Left forelimb (tissue), 1 donor: ENCODE measurements at regions not wholly inside any gene's neighbourhood (a gene's known extent, or its start where the extent isn't known, plus 50 kb on each side); places are given as distances from the start of the nearest gene placed in this dataset.

ENCODE experiments used
- DNase-seq: peaks from one replicate; pipeline ENCODE4 v3.0.0-alpha.2; 2018; ENCODE audit warnings: low spot score

DNA sequence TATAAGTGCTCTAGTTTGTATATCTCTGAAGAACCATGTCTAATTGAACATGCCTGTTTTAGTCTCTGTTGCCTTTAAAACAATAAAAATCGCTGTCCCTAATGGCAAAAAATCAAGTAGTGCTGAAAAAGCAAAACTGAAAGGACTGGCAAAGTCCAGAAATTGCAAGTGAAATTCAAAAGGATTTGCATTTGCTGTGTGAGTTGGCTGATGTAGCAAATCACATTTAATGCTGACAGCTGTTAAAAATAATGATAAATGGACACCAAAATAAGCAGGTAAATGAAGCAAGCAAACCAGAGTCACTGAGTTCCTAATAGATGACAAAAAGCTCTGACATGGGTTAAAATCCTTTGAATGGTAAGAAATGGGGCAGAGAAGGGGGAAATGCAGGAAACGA, 874.1 kb downstream of the GRM8 start:
- no peak for DNase-seq

DNA sequence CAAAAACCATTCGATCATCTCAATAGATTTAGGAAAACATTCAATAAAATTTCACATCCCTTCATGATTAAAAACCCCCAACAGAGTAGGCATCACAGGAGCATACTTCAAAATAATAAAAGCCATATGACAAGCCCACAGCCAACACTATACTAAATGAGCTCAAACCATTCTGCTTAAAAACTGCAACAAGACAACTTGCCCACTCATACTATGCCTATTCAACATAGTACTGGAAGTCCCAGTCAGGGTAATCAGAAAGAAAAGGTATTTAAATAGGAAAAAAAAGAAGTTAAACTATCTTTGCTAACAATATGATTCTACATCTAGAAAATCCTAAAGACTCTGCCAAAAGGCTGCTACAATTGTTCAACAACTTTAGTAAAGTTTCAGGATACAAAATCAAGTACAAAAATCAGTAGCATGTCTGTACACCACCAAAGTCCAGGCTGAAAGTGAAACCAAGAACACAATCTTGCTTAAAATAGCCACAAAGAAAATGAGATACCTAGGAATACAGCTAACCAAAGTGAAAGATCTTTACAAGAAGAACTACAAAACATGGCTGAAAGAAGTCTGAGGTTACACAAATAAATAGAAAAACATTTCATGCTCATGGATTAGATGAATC, 882.6 kb downstream of the GRM8 start:
- DNase-seq, result no peak

DNA sequence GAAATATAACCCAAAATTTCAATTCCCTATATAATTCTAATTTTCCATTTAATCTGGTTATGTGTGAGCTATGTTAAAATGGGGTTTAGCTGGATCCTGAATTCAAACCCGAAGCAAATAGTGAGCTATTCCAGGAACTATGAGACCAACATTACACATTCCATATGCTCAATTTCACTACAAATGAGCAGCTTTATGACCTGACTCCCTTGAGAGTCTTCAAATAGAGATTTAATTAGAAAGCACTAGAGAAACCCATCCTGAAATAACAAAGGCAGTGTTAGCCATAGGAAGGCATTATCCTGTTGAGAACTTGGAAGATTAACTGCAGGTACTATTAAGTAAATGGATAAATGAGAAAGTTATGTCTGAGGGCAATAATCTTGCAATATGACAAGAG, 890.0 kb downstream of the GRM8 start:
- no peak for DNase-seq

DNA sequence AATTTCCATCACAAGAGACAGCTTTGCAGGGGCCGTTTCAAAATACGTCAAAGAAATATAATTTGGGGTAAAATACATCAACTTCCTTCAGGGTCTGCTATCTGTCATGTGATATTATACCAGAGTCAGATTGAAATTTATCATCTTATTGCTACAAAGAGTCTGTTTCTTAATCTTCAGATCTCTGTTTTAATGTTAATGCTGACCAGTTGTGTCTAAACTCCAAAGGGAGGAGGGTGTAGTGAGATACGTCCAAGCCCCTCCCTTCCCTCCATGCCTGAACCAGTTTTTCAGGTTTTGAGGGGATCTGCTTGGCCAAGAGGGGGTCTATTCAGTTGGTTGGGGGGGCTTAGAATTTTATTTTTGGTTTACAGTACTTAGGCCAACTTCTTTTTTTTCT, 891.6 kb downstream of the GRM8 start:
- DNase-seq, result no peak

DNA sequence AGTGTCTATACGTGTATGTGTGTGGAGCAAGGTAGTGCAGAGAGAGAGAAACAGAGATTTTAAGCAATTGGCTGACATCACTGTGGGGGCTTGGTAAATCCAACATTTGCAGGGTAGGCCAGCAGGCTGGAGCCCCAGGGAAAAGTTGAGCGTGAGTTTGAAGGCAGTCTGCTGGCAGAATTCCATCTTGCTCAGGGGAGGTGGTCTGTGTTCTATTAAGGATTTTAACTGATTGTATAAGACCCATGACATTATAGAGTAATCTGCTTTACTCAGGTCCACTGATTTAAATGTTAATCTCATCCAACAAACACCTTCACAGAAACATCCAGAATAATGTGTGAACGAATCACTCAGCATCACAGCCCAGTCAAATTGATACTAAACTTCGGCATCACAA, 912.9 kb downstream of the GRM8 start:
- DNase-seq, result no peak

DNA sequence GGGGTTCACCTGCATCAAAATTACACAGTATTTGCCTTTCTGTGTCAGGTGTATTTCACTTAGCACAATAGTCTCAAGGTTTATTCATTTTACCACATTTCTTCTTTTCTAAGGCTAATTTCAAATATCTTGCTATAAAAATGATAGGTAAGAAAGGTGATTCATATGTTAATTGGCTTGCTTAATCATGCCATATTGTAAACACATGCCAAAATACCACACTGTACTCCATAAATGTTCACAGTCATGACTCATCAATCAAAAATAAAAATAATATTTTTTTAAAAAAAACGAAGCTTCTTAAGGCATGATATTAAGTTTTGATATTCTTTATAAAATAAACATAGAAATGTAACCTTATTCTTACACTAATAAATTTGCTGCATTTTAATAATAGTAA, 947.1 kb downstream of the GRM8 start:
- DNase-seq, result no peak

DNA sequence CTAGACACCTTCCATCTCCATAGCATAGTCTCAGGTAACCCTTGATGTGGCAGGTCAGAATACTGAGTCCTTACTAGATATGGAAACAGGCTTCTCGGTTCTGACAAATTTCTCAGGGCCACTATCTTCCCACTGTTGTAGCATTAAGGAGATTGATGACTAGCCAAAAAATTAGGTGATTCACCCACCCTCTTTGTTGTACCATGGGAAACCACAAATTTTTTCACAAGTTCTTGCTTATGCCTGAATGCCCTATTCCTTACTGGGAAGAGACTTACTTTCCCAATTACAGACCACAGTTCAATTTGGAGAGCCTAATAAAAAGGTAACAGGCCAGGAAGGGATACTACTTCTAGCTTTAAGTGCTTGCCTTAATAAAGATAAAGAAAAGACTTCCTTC, 948.8 kb downstream of the GRM8 start:
- DNase-seq, result no peak

DNA sequence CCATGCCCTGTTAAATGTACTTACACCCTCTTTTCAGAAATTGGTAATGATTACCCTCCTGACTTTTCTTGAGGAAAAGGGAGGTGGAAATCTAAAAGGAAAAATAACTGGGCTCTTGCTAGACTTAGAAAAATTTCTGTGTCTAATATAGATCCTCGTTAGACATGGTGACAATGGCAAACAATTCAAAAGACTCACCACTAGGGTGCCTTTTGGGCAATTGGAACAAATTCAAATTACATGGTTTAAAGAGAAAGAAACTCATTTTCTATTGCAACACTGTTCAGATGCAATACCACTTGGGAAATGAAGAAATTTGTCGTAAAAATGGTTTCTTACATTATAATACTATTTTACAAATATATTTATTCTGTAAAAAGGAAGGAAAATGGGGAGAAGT, 950.1 kb downstream of the GRM8 start:
- DNase-seq, result no peak

DNA sequence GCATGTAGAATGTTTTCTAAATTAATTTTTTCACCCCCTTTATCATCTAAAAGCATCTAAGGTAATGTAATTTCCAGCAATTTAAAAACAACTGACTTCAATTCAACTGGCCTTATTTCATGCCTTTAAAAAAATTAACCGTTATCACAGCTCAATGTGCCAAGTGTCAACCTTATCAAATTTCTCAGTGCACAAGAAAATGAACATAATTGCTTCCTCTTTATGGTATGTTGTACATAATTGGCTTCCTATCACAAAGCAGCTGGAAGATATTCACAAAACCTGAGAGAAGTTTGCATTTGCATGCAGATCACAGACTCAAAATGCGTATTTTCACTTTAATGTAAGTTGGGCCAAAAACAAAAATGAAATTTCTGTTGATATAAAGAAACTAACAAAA, 966.4 kb downstream of the GRM8 start:
- no peak for DNase-seq

DNA sequence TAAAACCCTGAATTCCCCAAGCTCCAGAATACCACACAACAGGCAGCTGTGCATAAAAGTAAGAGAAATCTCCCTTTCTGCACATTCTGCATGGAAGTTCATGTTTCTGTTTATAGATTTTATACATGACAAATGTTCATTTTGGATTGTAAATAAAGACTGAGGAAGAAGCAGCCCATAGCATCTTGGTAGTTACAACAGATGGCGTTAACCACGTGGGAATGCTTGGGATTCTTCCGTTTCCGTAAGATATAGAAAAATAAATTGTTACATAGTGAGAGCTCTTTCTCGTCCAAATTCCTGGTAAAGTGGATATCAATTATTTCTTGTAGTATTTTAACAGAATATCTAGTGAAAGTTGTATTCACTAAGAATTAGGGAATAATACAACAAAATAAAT, 1016.5 kb downstream of the GRM8 start:
- DNase-seq, result no peak

DNA sequence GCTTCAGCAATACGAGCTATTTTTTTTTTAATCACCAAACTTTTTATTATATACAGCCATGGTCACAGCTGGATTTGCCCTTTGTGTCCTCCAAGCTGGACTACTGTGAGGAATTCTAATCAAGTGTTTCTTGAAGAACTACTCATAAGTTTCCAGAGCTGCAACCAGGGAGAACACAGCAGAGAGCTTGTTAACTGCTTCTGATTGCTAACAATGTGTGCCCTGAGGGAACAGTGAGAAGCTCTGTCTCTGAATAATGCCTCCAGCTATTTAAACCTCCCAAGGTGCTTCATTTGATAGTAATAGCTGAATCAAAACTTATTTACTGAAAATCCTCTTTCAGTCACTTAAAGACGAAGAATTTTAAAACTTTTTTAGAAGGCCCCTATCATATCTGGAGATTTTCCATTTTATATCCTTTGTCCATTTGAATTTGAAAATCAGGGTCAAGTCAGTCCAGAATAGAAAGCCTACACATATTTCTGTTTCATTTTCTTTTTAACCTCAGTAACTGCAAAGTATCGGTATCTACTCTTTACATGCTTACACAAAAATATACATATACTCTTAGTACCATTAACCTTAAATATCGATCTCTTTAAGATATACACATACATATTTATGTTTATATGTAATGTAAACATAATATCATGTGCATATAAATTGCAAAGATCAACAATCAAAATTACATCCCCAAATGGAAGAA, 1024.2 kb downstream of the GRM8 start:
- DNase-seq, result no peak

DNA sequence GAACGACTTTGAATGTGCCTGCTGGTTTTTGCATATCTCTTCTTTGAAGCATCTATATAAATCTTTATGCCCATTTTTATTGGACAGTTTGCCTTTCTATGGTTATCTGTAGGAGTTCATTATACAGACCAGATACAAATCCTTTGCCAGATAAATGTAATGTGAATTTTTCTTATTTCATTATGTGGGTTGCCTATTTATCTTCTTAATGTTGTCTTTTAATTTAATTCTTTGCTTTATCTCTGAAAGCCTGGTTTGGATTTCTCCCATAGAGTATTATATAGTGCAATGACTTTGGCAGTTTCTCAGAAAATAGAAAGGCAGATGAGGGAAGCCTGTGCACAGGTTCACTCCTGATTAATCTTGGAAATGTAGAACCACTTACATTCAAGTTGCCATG, 1025.1 kb downstream of the GRM8 start:
- DNase-seq, result no peak

DNA sequence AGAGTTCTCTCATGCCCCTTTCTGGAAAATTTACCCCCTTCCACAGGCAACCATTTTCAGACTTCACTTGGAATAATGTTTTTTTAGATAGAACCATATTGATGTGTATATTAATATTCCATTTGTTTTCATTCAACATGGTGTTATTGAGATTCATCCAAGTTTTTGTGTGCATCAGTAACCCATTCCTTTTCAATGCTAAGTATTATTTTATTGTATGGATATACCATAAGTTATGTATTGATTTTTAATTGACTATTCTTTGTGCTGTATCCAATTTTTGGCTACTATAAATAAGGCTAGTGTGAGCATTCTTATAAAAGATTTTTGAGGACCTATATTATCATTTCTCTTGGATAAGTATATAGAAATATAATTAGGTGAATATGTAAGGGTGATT, 1025.7 kb downstream of the GRM8 start:
- no peak for DNase-seq

DNA sequence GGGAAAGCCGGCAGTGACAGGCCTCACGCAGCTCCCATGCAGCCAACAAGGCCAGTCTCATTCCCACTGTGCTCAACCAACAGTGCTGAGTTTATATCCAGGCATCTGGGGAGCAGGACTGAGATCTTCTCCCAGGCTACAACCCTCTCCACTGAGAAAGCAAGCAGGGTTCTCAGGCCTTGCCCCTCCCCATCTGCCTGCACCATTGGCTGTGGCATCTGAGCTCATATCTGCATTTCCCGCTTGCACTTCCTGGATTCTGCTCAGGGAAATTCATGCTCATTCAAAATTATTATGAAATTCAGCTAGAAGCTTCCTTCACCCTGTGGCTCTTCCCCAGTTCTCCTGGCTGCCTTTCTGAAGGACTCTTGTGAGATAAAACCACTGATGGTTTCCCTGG, 1029.0 kb downstream of the GRM8 start:
- no peak for DNase-seq

DNA sequence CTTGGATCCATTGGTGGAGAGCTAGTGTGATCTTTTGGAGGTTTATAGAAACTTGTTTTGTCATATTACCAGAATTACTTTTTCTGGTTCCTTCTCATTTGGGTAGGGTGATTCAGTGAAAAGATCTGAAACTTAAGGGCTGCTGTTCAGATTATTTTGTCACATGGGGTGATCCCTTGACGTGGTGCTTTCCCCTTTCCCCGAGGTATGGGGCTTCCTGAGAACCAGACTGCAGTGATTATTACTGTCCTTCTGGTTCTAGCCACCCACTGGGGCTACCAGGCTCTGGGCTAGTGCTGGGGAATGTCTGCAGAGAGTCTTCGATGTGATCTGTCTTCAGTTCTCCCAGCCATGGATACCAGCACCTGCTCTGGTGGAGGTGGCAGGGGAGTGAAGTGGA, 1030.0 kb downstream of the GRM8 start:
- no peak for DNase-seq

DNA sequence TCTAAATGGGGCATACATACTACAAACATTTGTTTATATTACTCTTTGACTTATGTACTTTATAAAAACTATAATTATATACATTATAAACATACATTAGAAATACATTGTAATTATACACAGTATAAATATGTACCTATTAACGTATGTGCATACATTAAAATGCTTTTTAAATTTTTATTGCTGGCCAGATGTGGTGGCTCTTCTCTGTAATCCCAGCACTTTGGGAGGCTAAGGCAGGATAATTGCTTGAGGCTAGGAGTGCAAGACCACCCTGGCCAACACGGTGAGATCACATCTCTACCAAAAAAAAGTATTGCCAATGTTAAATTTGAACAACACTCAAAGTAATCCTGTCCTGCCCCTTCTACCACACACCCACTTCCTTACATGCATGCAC, 1037.0 kb downstream of the GRM8 start:
- no peak for DNase-seq

DNA sequence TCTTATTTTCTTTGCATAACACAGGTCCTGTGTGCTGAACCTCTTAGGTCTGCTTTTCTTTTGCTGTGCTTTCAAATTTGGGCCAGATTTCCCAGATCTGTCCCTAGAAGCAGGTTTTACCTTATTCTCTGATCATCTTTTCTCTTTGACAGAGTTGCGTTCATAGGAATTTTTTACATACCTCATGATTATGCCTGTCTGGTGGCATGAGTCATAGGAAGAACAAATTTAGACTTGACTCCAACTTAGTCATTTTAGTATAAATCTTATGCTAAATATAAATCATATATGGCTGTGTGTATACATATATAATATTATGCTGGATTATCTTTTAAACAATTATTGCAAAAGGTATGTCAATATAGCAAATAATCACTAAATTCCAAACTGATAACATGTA, 1038.9 kb downstream of the GRM8 start:
- DNase-seq, result no peak

DNA sequence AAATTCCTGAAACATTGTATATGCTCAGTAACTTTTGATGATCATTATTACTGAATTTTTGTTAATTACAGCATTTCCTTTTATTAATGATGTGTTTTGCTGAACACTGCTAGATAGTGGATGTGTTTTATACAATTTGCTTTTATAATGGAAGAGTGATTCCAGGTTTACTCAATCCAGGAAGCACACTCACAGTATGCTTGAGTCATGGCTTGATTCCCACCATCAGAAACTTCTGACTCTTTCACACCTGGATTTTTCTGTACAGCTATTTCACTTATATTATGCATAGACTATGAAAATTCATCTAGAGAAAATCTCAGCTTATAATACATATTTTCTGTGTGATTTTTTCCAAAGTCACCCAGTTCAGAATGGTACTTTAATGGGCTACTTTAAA, 1040.9 kb downstream of the GRM8 start:
- no peak for DNase-seq

DNA sequence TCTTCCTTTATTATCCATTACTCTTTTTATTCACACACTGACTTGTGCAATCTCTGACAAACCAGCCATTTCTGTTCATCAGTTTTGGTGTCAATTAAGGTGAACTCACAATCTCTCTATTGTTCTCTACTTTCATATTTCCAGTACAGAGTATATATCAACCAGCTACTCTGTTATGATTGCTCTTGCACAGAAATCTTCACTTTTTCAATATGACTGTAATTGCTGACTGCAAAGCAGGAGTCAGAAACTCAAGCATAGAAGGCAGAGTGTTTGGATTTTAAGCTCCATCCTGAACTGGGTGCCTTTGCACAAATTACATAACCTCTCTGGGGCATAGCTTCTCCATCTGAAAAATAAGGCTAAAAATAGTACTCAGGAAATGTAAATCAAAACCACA, 1042.0 kb downstream of the GRM8 start:
- no peak for DNase-seq

DNA sequence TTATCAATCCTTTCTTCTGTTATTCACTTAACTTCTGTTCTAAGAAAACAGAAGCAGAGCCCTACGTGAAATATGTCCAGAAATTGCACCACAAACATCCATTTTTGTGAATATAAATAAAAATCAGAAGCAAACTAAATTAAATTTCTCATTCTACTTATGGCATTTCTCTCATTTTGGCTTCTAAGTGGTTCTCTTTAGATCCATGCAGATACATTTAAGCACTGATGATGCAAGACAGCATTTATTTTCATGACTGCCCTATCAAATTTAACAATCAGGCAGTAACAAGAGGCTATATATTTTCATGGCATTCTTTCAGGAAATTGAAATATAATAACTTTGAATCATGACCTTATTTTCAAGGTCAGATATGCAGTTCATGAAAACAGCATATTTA, 1049.6 kb downstream of the GRM8 start:
- no peak for DNase-seq

DNA sequence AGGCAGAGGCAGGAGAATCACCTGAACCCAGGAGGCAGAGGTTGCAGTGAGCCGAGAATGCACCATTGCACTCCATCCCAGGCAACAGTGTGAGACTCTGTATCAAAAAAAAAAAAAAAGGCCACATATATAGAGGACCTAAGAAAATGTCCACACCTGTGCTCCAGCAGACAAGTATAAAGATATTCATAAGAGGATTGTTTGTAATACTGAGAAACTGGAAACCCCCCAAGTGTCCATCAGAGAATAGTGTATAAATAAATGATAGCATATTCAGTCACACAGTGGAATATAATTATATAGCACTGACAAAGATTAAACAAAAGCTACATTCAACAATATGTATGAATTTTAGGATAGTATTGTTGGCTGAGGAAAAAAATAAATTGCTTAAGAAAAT, 1050.6 kb downstream of the GRM8 start:
- no peak for DNase-seq

DNA sequence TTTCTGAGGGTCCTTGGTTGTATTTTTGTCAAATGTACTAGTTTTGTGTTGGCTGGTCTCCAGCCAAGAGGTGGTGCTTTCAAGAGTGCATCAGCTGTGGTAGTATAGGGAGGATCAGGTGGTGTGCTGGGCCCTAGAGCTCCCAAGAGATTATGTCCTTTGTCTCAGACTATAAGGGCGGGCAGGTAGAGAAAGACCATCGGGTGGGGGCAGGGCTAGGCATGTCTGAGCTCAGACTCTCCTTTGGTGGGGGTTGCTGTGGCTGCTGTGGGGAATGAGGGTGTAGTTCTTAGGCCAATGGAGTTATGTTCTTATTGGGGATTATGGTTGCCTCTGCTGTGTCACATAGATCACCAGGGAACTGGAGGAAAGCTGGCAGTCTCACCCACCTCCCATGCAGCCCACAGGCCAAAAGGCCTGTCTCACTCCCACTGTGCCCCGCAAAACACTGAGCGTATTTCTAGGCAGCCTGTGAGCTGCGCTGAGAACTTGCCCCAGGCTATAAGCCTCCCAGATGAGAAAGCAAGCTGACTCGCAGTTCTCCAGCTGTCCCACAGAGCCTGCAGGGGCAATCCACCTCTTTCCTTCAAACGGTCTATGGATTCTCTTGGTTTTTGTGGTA, 1066.7 kb downstream of the GRM8 start:
- no peak for DNase-seq

DNA sequence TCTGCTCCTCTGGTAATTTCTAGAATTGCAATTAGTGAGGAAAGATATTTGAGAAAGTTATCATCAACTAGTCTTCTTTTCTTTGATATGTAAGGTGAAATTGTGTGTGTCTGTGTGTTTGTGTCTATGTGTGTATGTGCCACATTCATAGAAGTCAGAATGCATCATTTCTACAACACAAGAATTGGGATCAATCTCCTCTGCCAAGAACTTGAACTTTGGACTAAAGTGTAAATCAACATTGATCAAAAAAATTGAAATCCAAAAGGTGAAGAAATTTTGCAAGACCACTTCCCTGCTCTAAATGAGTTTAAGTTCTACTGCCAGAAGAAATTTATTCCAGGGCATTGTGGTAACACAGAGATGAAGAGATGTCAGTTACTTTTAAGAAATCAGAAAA, 1072.8 kb downstream of the GRM8 start:
- DNase-seq, result no peak

DNA sequence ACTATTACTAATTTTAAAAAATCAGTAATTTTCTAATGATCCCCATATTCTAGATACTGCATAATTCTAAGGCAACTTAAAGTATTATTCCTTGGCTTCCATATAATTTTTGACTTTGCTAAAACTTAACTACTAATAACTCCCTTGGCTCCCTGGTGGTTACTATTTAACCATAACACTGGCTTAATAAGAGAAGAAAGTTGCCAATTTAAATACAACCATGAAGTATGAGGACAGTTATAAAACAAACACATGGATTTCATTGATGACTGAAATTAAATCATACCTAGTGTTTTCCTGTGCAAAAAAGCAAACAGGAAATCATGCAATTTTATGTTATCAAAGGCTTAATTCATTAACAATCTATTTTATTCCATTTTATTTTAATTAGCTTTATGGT, 1073.9 kb downstream of the GRM8 start:
- DNase-seq, result no peak
